Breast epithelium (tissue), 4 donors: ENCODE measurements at regions not wholly inside any gene's neighbourhood (a gene's known extent, or its start where the extent isn't known, plus 50 kb on each side); places are given as distances from the start of the nearest gene placed in this dataset.

ENCODE experiments used
- DNase-seq, 2 donors: peaks; one replicate each; pipeline ENCODE4 v3.0.0-alpha.2; 2019; ENCODE audit warnings: low spot score in 2 of 2
- H3K27ac ChIP-seq, 2 donors: fragments of 200-600 bp; sonication (generic) in 1 of 2; one replicate each; pipeline ENCODE4 v1.5.1; 2016 to 2019; ENCODE audit warnings: mild to moderate bottlenecking in 1 of 2
- H3K27me3 ChIP-seq, 2 donors: fragments of 200-600 bp; sonication (generic) in 1 of 2; one replicate each; pipeline versions ENCODE4 v1.5.1 to v1.6.0; 2017 to 2019; ENCODE audit warnings: control low read depth in 1 of 2, mild to moderate bottlenecking in 1 of 2
- H3K36me3 ChIP-seq: fragments of 200-600 bp; one replicate; pipeline ENCODE4 v1.5.1; 2019
- H3K4me1 ChIP-seq, 2 donors: fragments of 200-600 bp; sonication (generic); one replicate each; pipeline ENCODE4 v1.5.1; 2016 to 2019; ENCODE audit warnings: control low read depth in 1 of 2
- H3K4me3 ChIP-seq, 3 donors: fragments of 200-600 bp; sonication (generic); 1 replicate in 2 of 3; 2 replicates in 1 of 3; pipeline ENCODE4 v1.5.1; 2016 to 2019; ENCODE audit warnings: mild to moderate bottlenecking in 3 of 3, moderate library complexity in 2 of 3
- H3K9me3 ChIP-seq, 2 donors: fragments of 200-600 bp; sonication (generic) in 1 of 2; one replicate each; pipeline ENCODE4 v1.5.1; 2016 to 2019; ENCODE audit warnings: control low read depth in 1 of 2
- CTCF ChIP-seq, 3 donors: fragments of 450-650 bp; IDR thresholded peaks; one replicate each; pipeline ENCODE4 v1.5.1; 2016 to 2017; ENCODE audit warnings: antibody characterized with exemption in 3 of 3, mild to moderate bottlenecking in 3 of 3, moderate library complexity in 3 of 3
- POLR2A ChIP-seq: fragments of 450-650 bp; IDR thresholded peaks from one replicate; pipeline ENCODE4 v1.6.1; 2016; ENCODE audit warnings: antibody characterized with exemption, mild to moderate bottlenecking, moderate library complexity
- POLR2AphosphoS5 ChIP-seq, 3 donors: sonication (generic); formaldehyde crosslinking; IDR thresholded peaks; one replicate each; pipeline ENCODE4 v1.6.1; 2017; ENCODE audit warnings: antibody characterized with exemption in 3 of 3
- intact Hi-C: fragments of 100-400 bp; cut with DNase I; formaldehyde crosslinking; loops from one replicate; pipeline ENCODE4 v1.15.1; 2023; ENCODE audit warnings: low total_unique reads

GRCh38 chr20:11496380-11496779, 421.3 kb upstream of the BTBD3 start:
- intact Hi-C loops, result no loop called here
- no peak for DNase-seq
- Histone ChIP-seq H3K4me1 (no peaks in the 10 kb centered on the region), H3K27ac (peak overlapping the region in 1 of 2 donors; percentile 28), H3K27me3 (no peaks in the 10 kb centered on the region), H3K36me3 (no peaks in the 10 kb centered on the region), H3K9me3 (no peaks in the 10 kb centered on the region), H3K4me3 (no peak overlapping the region)
- TF ChIP-seq POLR2AphosphoS5 (IDR thresholded peaks at IDR 0.05) (no peak), CTCF (IDR thresholded peaks at IDR 0.05) (no peak), POLR2A (no peak)

GRCh38 chr20:11497545-11497944, 420.1 kb upstream of the BTBD3 start:
- intact Hi-C loops, result no loop called here
- no peaks in the 10 kb centered on the region for H3K9me3 ChIP-seq
- TF ChIP-seq CTCF (IDR thresholded peaks at IDR 0.05) (no peak), POLR2AphosphoS5 (IDR thresholded peaks at IDR 0.05) (no peak), POLR2A (no peak)
- H3K27ac ChIP-seq, result no peak overlapping the region
- DNase-seq, result no peak
- H3K27me3 ChIP-seq, result no peaks in the 10 kb centered on the region
- H3K36me3 ChIP-seq, result no peaks in the 10 kb centered on the region
- no peaks in the 10 kb centered on the region for H3K4me1 ChIP-seq
- no peak overlapping the region for H3K4me3 ChIP-seq

- no peaks in the 10 kb centered on the region for H3K4me1 ChIP-seq
- intact Hi-C loops, result no loop called here
- no peaks in the 10 kb centered on the region for H3K36me3 ChIP-seq
- no peak overlapping the region for H3K4me3 ChIP-seq
- no peak overlapping the region for H3K27ac ChIP-seq
- DNase-seq, result no peak
- no peaks in the 10 kb centered on the region for H3K27me3 ChIP-seq
- no peaks in the 10 kb centered on the region for H3K9me3 ChIP-seq
- no peak for TF ChIP-seq POLR2AphosphoS5 (IDR thresholded peaks at IDR 0.05)
- no peak for TF ChIP-seq CTCF (IDR thresholded peaks at IDR 0.05)
- TF ChIP-seq POLR2A, result no peak
Observed at GRCh38 chr20:11499101-11499634, 418.5 kb upstream of the BTBD3 start.

- Histone ChIP-seq H3K27me3 (no peaks in the 10 kb centered on the region), H3K9me3 (no peaks in the 10 kb centered on the region), H3K27ac (no peak overlapping the region), H3K4me1 (no peaks in the 10 kb centered on the region), H3K4me3 (no peak overlapping the region), H3K36me3 (no peaks in the 10 kb centered on the region)
- no peak for DNase-seq
- TF ChIP-seq CTCF (IDR thresholded peaks at IDR 0.05), result no peak
- intact Hi-C loops, result no loop called here
Observed at GRCh38 chr20:11502061-11502460, 415.6 kb upstream of the BTBD3 start.

- H3K4me1 ChIP-seq, result no peaks in the 10 kb centered on the region
- no peak overlapping the region for H3K4me3 ChIP-seq
- intact Hi-C loops, result no loop called here
- H3K36me3 ChIP-seq, result no peaks in the 10 kb centered on the region
- TF ChIP-seq POLR2A, result no peak
- no peak for TF ChIP-seq CTCF (IDR thresholded peaks at IDR 0.05)
- TF ChIP-seq POLR2AphosphoS5 (IDR thresholded peaks at IDR 0.05), result no peak
- no peaks in the 10 kb centered on the region for H3K27me3 ChIP-seq
- no peak for DNase-seq
- H3K9me3 ChIP-seq, result no peaks in the 10 kb centered on the region
- H3K27ac ChIP-seq, result no peak overlapping the region
Observed at GRCh38 chr20:11502671-11503070, 415.0 kb upstream of the BTBD3 start.
